IMR-90 (cell line): ENCODE measurements at regions not wholly inside any gene's neighbourhood (a gene's known extent, or its start where the extent isn't known, plus 50 kb on each side); places are given as distances from the start of the nearest gene placed in this dataset.

ENCODE experiments used
- SMC3 ChIP-seq: fragments of 150-350 bp; IDR thresholded peaks from 2 replicates; pipeline ENCODE4 v1.6.1; 2016; ENCODE audit warnings: low read depth, mild to moderate bottlenecking, antibody characterized with exemption, low read length, moderate library complexity
- USF2 ChIP-seq: fragments of 150-350 bp; IDR thresholded peaks from 2 replicates; pipeline ENCODE4 v1.6.1; 2017; ENCODE audit warnings: mild to moderate bottlenecking, antibody characterized with exemption, low read length, low read depth
- TF ChIP-seq, protein P1 (sequence below): conservative IDR thresholded peaks from 2 replicates; pipeline ENCODE4 v1.5.1; 2012; ENCODE audit warnings: mild to moderate bottlenecking, low read depth, low read length, improper control_type of control experiment

- TF ChIP-seq SMC3 (peak; percentile 80), USF2 (no peak)
- TF ChIP-seq, protein P1, sequence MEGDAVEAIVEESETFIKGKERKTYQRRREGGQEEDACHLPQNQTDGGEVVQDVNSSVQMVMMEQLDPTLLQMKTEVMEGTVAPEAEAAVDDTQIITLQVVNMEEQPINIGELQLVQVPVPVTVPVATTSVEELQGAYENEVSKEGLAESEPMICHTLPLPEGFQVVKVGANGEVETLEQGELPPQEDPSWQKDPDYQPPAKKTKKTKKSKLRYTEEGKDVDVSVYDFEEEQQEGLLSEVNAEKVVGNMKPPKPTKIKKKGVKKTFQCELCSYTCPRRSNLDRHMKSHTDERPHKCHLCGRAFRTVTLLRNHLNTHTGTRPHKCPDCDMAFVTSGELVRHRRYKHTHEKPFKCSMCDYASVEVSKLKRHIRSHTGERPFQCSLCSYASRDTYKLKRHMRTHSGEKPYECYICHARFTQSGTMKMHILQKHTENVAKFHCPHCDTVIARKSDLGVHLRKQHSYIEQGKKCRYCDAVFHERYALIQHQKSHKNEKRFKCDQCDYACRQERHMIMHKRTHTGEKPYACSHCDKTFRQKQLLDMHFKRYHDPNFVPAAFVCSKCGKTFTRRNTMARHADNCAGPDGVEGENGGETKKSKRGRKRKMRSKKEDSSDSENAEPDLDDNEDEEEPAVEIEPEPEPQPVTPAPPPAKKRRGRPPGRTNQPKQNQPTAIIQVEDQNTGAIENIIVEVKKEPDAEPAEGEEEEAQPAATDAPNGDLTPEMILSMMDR: peak; percentile 79
Observed at GRCh38 chr3:25856902-25857518, 67.1 kb downstream of the OXSM start.
